Ectodermal cell (in vitro differentiated cells): ENCODE measurements at regions not wholly inside any gene's neighbourhood (a gene's known extent, or its start where the extent isn't known, plus 50 kb on each side); places are given as distances from the start of the nearest gene placed in this dataset.

Source experiments
- H3K27ac ChIP-seq: 2 replicates; pipeline ENCODE4 v1.7.0; 2013; ENCODE audit warnings: mild to moderate bottlenecking, low read depth, low read length; ENCODE audit not compliant: insufficient read depth, poor library complexity, severe bottlenecking
- H3K27me3 ChIP-seq: 2 replicates; pipeline ENCODE4 v1.7.0; 2013; ENCODE audit warnings: mild to moderate bottlenecking, low read length; ENCODE audit not compliant: insufficient read depth, control insufficient read depth, poor library complexity, severe bottlenecking
- H3K36me3 ChIP-seq: one replicate; pipeline ENCODE4 v1.7.0; 2013; ENCODE audit warnings: low read length; ENCODE audit not compliant: control insufficient read depth, insufficient read depth
- H3K4me1 ChIP-seq: one replicate; pipeline ENCODE4 v1.7.0; 2013; ENCODE audit warnings: low read length; ENCODE audit not compliant: control insufficient read depth, insufficient read depth
- H3K4me3 ChIP-seq: 2 replicates; pipeline ENCODE4 v1.7.0; 2013; ENCODE audit warnings: low read depth, low read length, control low read depth; ENCODE audit not compliant: insufficient read depth
- H3K9me3 ChIP-seq: 2 replicates; pipeline ENCODE4 v1.7.0; 2013; ENCODE audit warnings: mild to moderate bottlenecking, low read length, moderate library complexity; ENCODE audit not compliant: control insufficient read depth
- WGBS, 2 experiments: methylation state at CpG; one replicate each; pipeline ENCODE4 v1.1.7; 2013; ENCODE audit warnings: missing lambda C conversion rate in 2 of 2; 5-methylcytosine and 5-hydroxymethylcytosine counted together

- no peaks in the 10 kb centered on the region for H3K27me3 ChIP-seq
- no peak overlapping the region for H3K4me3 ChIP-seq
- no peaks in the 10 kb centered on the region for H3K4me1 ChIP-seq
- H3K27ac ChIP-seq = no peak overlapping the region
- WGBS, 2 experiments = 86 to 100% methylated on average over 1 to 2 of the region's 2 CpGs
- H3K9me3 ChIP-seq = no peaks in the 10 kb centered on the region
- no peaks in the 10 kb centered on the region for H3K36me3 ChIP-seq
Measured at GRCh38 chr5:97839341-97840086, 656.5 kb upstream of the RIOK2 start.

- H3K4me3 ChIP-seq = no peak overlapping the region
- H3K4me1 ChIP-seq = no peaks in the 10 kb centered on the region
- WGBS, 2 experiments = 94 to 96% methylated on average over 3 of the region's 3 CpGs
- no peak overlapping the region for H3K27ac ChIP-seq
- no peaks in the 10 kb centered on the region for H3K27me3 ChIP-seq
- H3K9me3 ChIP-seq = no peaks in the 10 kb centered on the region
- no peaks in the 10 kb centered on the region for H3K36me3 ChIP-seq
Measured at GRCh38 chr5:97840643-97841042, 657.6 kb upstream of the RIOK2 start.

- Histone ChIP-seq H3K4me1 (no peaks in the 10 kb centered on the region), H3K9me3 (no peaks in the 10 kb centered on the region), H3K36me3 (no peaks in the 10 kb centered on the region), H3K27me3 (no peaks in the 10 kb centered on the region), H3K4me3 (no peak overlapping the region), H3K27ac (no peak overlapping the region)
- WGBS, 2 experiments = 88 to 90% methylated on average over 1 of the region's 1 CpG
Measured at GRCh38 chr5:97842687-97843086, 659.6 kb upstream of the RIOK2 start.

GRCh38 chr5:97844797-97845196 is 661.8 kb upstream of the RIOK2 start:
- 78 to 81% methylated on average over 4 of the region's 4 CpGs for WGBS, 2 experiments

GRCh38 chr5:97846643-97847042 is 663.6 kb upstream of the RIOK2 start:
- H3K27ac ChIP-seq = no peak overlapping the region
- H3K27me3 ChIP-seq = no peaks in the 10 kb centered on the region
- no peak overlapping the region for H3K4me3 ChIP-seq
- H3K4me1 ChIP-seq = no peaks in the 10 kb centered on the region
- H3K36me3 ChIP-seq = no peaks in the 10 kb centered on the region
- no peaks in the 10 kb centered on the region for H3K9me3 ChIP-seq

More at GRCh38 chr5:97844797-97845196, 661.8 kb upstream of the RIOK2 start:
- Histone ChIP-seq H3K4me1 (no peaks in the 10 kb centered on the region), H3K4me3 (no peak overlapping the region), H3K27ac (no peak overlapping the region), H3K36me3 (no peaks in the 10 kb centered on the region), H3K9me3 (no peaks in the 10 kb centered on the region), H3K27me3 (no peaks in the 10 kb centered on the region)

GRCh38 chr5:97847920-97848631 is 665.0 kb upstream of the RIOK2 start:
- Histone ChIP-seq H3K27ac (no peak overlapping the region), H3K27me3 (no peaks in the 10 kb centered on the region), H3K4me3 (no peak overlapping the region), H3K36me3 (no peaks in the 10 kb centered on the region), H3K9me3 (no peaks in the 10 kb centered on the region), H3K4me1 (no peaks in the 10 kb centered on the region)
- WGBS, 2 experiments = 100% methylated on average over 2 of the region's 2 CpGs; no CpG with 5 or more reads in 1 of the 2 experiments

- WGBS, 2 experiments = 85 to 86% methylated on average over 1 of the region's 1 CpG
- no peaks in the 10 kb centered on the region for H3K9me3 ChIP-seq
- no peaks in the 10 kb centered on the region for H3K27me3 ChIP-seq
- H3K27ac ChIP-seq = no peak overlapping the region
- H3K4me3 ChIP-seq = no peak overlapping the region
- H3K4me1 ChIP-seq = no peaks in the 10 kb centered on the region
- H3K36me3 ChIP-seq = no peaks in the 10 kb centered on the region
Measured at GRCh38 chr5:97851036-97851435, 668.0 kb upstream of the RIOK2 start.

- no peaks in the 10 kb centered on the region for H3K36me3 ChIP-seq
- WGBS, 2 experiments = 92 to 95% methylated on average over 9 of the region's 9 CpGs
- no peaks in the 10 kb centered on the region for H3K27me3 ChIP-seq
- no peaks in the 10 kb centered on the region for H3K4me1 ChIP-seq
- no peaks in the 10 kb centered on the region for H3K9me3 ChIP-seq
- H3K27ac ChIP-seq = no peak overlapping the region
- H3K4me3 ChIP-seq = no peak overlapping the region
Measured at GRCh38 chr5:97854871-97855762, 672.1 kb upstream of the RIOK2 start.

- H3K27ac ChIP-seq = no peak overlapping the region
- no peaks in the 10 kb centered on the region for H3K9me3 ChIP-seq
- H3K27me3 ChIP-seq = no peaks in the 10 kb centered on the region
- no peak overlapping the region for H3K4me3 ChIP-seq
- no peaks in the 10 kb centered on the region for H3K4me1 ChIP-seq
- H3K36me3 ChIP-seq = no peaks in the 10 kb centered on the region
- 85 to 100% methylated on average over 2 of the region's 2 CpGs for WGBS, 2 experiments
Measured at GRCh38 chr5:97874491-97874890, 691.4 kb upstream of the RIOK2 start.

- no peak overlapping the region for H3K27ac ChIP-seq
- no peak overlapping the region for H3K4me3 ChIP-seq
- H3K4me1 ChIP-seq = no peaks in the 10 kb centered on the region
- no peaks in the 10 kb centered on the region for H3K9me3 ChIP-seq
- no peaks in the 10 kb centered on the region for H3K36me3 ChIP-seq
- no peaks in the 10 kb centered on the region for H3K27me3 ChIP-seq
- 94 to 100% methylated on average over 2 of the region's 2 CpGs for WGBS, 2 experiments
Measured at GRCh38 chr5:97876272-97876671, 693.2 kb upstream of the RIOK2 start.
